MG63 (cell line): ENCODE measurements at regions not wholly inside any gene's neighbourhood (a gene's known extent, or its start where the extent isn't known, plus 50 kb on each side); places are given as distances from the start of the nearest gene placed in this dataset.

Experiments
- DNase-seq: peaks from one replicate; pipeline ENCODE4 v3.0.0-alpha.2; 2020
- H3K27me3 ChIP-seq: fragments of 250-450 bp; sonication (Bioruptor Pico); 2 replicates; pipeline ENCODE4 v1.5.1; 2020; ENCODE audit warnings: mild to moderate bottlenecking, moderate library complexity
- H3K36me3 ChIP-seq: fragments of 250-450 bp; sonication (Bioruptor Pico); 2 replicates; pipeline ENCODE4 v1.5.1; 2020; ENCODE audit warnings: mild to moderate bottlenecking, moderate library complexity
- H3K4me3 ChIP-seq: fragments of 250-450 bp; sonication (Bioruptor Pico); 2 replicates; pipeline ENCODE4 v1.5.1; 2020; ENCODE audit warnings: mild to moderate bottlenecking, moderate library complexity
- H3K9me3 ChIP-seq: fragments of 250-450 bp; sonication (Bioruptor Pico); 2 replicates; pipeline ENCODE4 v1.5.1; 2020; ENCODE audit warnings: mild to moderate bottlenecking, moderate library complexity

DNA sequence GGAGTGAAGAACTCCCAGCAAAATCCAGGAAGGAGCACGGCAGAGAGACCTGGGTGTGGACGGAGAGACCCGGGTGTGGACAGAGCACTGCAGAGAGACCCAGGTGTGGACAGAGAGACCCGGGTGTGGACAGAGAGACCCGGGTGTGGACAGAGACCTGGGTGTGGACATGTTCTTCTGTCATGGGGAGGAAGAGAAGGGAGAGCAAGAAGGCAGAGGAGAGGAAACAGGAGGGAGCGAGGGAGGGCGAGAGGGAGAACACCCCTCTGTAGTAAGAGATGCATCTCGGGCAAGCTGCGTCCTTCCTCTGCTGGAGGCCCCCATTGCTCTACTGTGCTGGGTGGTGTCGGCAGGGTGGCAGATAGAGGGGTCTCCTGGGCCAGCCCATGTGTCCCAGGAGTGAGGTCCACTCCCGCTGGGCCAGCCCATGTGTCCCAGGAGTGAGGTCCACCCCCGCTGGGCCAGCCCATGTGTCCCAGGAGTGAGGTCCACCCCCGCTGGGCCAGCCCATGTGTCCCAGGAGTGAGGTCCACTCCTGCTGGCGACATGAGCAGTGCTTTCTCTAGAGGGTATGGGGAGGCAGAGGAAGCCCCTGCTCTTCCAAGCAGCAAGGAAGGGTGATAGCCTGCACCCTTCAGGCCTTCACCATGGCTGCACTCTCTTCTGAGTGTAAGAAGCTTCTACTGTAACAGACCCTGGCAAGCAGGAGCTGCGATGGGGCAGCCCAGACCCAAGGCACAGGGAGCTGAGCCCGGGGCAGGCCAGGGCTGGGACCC, 934.2 kb downstream of the BRD1 start:
- no peak for DNase-seq
- no peaks in the 10 kb centered on the region for H3K27me3 ChIP-seq
- H3K4me3 ChIP-seq: no peak overlapping the region
- H3K9me3 ChIP-seq: no peaks in the 10 kb centered on the region
- H3K36me3 ChIP-seq: no peaks in the 10 kb centered on the region

- no peak for DNase-seq
- no peak overlapping the region for H3K4me3 ChIP-seq
- no peaks in the 10 kb centered on the region for H3K27me3 ChIP-seq
- H3K9me3 ChIP-seq: no peaks in the 10 kb centered on the region
- H3K36me3 ChIP-seq: no peaks in the 10 kb centered on the region
Observed at GRCh38 chr22:48892578-48893287, 934.9 kb downstream of the BRD1 start.

DNA sequence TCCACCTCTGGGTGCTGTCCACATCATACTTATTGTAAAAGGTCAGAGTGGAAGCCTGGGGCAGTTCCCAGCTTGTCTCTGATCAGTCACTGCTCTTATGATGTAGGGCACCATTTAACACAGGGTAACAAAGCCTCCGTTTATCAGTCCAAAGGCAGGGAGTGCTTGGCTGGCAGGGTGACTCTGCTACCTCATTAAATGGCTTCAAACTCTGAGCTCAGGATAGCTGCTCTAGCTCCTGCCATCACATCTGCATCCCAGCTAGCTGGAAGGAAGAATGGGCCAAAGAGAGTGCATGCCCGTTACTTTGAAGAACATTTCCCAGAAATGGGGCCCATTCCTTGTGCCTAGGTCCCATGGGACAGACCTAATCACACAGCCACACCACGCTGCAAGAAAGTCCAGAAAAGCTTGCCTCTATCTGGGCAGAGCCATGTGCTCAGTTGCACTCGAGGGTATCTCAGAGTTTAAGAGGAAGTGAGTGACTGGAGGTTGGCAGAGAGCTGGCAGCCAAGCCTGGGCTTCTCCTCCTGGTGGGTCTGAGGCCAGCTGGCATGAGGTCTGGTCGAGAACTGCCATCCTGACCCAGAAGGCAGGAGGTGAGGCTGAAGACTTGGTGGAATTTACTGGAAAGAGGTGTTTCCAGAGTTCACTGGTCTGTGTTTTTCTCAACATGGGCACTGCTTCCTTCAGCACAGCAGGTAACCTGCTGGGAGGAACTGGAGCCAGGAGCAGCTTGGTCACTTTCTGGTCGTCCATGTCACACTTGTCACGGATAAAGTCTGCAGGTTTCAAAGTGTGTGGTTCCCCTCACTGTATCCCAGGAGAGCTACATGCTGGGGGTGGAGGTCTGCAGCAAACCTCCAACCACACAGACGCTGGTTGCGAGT, 935.7 kb downstream of the BRD1 start:
- Histone ChIP-seq H3K36me3 (no peaks in the 10 kb centered on the region), H3K27me3 (no peaks in the 10 kb centered on the region), H3K9me3 (no peaks in the 10 kb centered on the region), H3K4me3 (no peak overlapping the region)
- no peak for DNase-seq

DNA sequence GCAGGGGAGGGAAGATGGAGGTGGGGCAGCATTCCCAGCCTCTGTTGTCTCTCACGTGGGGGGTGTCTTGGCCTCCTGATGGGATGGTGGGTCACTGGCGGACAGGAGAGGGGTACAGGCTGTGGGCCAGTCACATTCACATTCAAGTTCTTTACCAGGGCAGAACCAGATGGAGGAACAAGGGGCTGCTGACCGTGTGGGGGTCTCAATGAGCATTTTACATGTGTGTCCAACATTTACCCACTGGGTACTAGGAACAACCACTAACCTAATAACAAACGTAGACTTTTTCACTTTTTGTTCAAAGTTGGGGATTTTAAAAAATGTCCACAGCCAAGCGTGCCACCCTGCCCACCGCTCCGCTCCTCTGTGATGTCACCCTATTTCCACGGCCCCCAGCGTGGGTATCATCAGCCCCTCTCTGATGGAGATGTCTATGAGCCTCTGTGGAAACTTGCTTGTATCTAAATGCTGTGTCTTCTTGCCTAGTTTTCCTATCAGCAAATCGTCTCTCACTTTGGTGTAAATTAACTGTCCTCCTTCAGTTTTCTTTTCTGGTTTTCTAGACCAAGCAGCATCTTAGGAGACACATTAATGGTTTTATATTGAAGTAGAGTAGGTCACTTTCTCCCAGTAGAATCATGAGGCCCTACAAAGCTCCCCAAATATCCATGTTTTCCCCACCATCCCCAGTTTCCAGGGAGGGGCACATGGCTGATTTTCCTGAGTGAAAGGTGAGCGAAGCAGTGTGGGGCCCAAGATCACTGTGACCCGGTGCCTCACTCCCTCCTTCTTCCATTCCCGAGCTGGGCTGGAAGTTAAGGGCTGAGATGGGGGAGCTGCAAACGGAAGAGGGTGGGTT, 936.7 kb downstream of the BRD1 start:
- Histone ChIP-seq H3K27me3 (no peaks in the 10 kb centered on the region), H3K36me3 (no peaks in the 10 kb centered on the region), H3K4me3 (no peak overlapping the region), H3K9me3 (no peaks in the 10 kb centered on the region)
- DNase-seq: no peak

DNA sequence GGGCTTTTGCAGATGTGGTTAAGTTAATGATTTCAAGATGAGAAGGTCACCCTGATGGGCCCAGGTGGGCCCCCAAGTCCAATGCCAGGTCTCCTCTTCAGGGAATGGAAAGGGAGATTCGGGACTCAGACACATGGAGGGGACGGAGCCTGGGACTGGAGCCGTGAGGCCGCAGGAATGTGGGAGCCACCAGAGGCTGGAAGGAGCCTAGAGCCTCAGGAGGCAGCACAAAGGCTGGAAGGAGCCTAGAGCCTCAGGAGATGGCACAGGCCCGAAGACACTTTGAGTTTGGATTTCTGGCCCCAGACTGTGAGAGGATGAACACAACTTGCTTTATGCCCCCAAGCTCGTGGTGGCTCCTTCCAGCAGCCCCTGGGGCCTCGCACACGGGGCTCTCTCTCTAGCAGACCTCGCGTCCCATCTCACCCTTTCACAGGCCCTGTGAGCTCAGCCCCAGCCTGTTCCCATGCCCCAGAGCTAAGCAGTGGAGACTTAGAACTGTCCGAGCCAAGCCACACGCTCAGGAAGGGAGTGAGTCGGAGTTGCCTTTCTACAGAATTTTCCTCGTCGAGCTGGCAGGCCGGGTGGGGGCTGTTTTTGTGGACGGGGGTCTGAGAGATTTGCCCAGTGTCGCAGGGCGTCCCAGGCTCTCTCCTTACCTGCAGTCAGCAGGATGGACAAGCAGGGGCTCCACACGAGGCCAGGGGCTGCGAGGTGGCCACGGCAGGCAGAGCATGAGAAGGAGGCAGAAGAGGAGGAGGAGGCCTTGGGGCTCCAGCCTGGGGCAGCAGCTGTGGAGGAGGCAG, 937.6 kb downstream of the BRD1 start:
- no peaks in the 10 kb centered on the region for H3K36me3 ChIP-seq
- no peak overlapping the region for H3K4me3 ChIP-seq
- H3K27me3 ChIP-seq: no peaks in the 10 kb centered on the region
- no peaks in the 10 kb centered on the region for H3K9me3 ChIP-seq
- no peak for DNase-seq

DNA sequence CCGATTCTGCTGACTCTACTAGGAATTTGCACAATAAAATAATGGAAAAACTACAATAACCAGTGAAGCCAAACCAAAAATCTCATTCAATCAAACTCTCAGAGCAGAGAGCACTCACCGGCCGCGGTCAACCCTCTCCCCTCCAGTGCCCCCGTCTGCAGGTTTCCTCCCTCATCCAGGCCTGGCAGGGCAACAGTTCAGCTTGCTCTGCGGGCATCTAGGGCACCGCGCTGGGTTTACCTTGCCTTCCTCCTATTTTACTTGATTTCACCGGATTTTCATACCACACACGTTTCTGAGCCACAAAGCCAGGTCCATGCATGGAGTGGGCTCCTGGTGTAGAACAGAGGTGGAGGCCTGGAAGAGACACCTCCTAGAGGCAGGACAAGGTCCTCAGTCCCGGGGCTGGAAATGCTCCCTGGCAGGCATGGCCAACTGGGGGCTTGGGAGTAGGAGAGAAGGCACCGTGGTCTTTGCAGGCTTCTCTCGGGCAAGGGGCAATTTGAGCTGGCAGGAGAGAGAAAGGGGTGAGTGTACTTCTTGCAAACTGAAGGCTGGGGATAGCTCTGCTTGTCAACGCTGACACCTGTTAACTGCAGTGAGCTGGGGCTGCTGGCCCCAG, 938.4 kb downstream of the BRD1 start:
- H3K9me3 ChIP-seq: no peaks in the 10 kb centered on the region
- no peak for DNase-seq
- no peaks in the 10 kb centered on the region for H3K27me3 ChIP-seq

GRCh38 chr22:48888466-48889208, 939.0 kb downstream of the BRD1 start:
- Histone ChIP-seq H3K36me3 (no peaks in the 10 kb centered on the region), H3K9me3 (no peaks in the 10 kb centered on the region), H3K27me3 (no peaks in the 10 kb centered on the region), H3K4me3 (no peak overlapping the region)
- DNase-seq: no peak

More for the DNA sequence above, 938.4 kb downstream of the BRD1 start:
- no peak overlapping the region for H3K4me3 ChIP-seq
- no peaks in the 10 kb centered on the region for H3K36me3 ChIP-seq

- DNase-seq: no peak
- Histone ChIP-seq H3K36me3 (no peaks in the 10 kb centered on the region), H3K9me3 (no peaks in the 10 kb centered on the region), H3K27me3 (no peaks in the 10 kb centered on the region), H3K4me3 (no peak overlapping the region)
Observed at GRCh38 chr22:48887394-48888332, 940.0 kb downstream of the BRD1 start.

DNA sequence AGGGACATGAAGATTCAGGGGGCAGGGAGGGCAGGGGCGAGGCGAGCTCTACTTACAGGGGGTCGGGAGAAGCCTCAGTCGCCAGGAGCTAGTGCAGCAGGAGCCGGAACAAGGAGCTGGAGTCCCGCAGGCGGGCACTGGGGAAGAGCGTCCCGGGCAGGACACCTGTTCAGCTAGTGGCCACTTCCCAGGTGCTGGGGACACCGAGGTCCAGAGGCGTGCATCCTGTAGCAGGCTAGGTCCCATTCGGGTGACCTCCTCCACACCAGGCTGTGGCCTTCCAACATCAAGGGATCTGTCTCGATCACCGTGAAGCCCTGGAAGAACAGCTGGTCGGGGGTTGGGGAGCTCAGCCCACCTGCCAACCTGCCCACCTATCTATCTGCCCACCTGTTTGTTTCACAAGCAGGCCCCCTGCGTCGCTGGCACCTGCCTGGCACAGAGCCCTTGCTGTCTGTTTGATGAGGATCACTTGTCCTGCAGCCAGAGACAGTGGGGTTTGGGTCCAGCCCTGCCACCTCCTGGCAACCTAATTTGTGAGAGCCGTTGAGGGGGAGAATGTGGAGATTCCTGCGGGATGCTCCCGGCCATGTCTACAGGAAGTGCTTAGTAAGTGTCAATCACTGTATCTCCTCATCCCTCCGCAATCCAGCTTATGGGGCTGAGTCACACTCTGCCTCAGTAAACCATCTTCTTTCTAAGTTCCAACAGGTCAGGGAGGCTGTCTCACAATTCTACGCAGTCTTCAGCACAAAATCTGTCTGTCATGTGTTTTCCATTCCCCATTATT, 940.9 kb downstream of the BRD1 start:
- no peak for DNase-seq
- H3K9me3 ChIP-seq: no peaks in the 10 kb centered on the region

GRCh38 chr22:48885919-48886305, 941.8 kb downstream of the BRD1 start:
- no peaks in the 10 kb centered on the region for H3K27me3 ChIP-seq
- DNase-seq: no peak
- no peak overlapping the region for H3K4me3 ChIP-seq
- no peaks in the 10 kb centered on the region for H3K36me3 ChIP-seq
- no peaks in the 10 kb centered on the region for H3K9me3 ChIP-seq

More for the DNA sequence above, 940.9 kb downstream of the BRD1 start:
- Histone ChIP-seq H3K27me3 (no peaks in the 10 kb centered on the region), H3K4me3 (no peak overlapping the region), H3K36me3 (no peaks in the 10 kb centered on the region)

GRCh38 chr22:48885271-48885918, 942.3 kb downstream of the BRD1 start:
- no peak overlapping the region for H3K4me3 ChIP-seq
- no peak for DNase-seq
- no peaks in the 10 kb centered on the region for H3K36me3 ChIP-seq
- no peaks in the 10 kb centered on the region for H3K27me3 ChIP-seq
- no peaks in the 10 kb centered on the region for H3K9me3 ChIP-seq

GRCh38 chr22:48884786-48885185, 942.9 kb downstream of the BRD1 start:
- H3K4me3 ChIP-seq: no peak overlapping the region
- DNase-seq: no peak
- H3K9me3 ChIP-seq: no peaks in the 10 kb centered on the region

DNA sequence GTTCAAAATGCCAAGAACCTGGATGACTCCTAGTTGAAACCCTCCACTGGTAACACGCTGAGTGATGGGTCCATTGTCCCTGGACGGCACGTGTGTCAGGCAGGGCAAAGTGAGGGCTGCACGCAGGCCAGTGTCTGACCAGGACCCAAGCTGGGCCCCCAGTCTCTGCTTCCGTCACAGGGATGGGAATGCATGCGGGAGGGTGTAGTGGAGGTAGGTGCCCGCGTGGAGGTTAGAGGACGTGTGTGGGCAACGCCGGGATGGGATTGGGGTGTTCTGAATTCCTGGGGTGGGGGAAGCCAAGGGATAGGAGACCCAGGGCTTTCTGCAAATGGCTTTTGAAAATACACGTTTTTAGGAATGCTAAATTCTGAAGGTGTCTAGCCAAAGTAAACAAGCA, 943.3 kb downstream of the BRD1 start:
- Histone ChIP-seq H3K9me3 (no peaks in the 10 kb centered on the region), H3K36me3 (no peaks in the 10 kb centered on the region), H3K27me3 (no peaks in the 10 kb centered on the region), H3K4me3 (no peak overlapping the region)
- DNase-seq: no peak

More at GRCh38 chr22:48884786-48885185, 942.9 kb downstream of the BRD1 start:
- H3K27me3 ChIP-seq: no peaks in the 10 kb centered on the region
- H3K36me3 ChIP-seq: no peaks in the 10 kb centered on the region
